Astrocyte (in vitro differentiated cells and primary cell): ENCODE measurements at regions not wholly inside any gene's neighbourhood (a gene's known extent, or its start where the extent isn't known, plus 50 kb on each side); places are given as distances from the start of the nearest gene placed in this dataset.

Experiments used
- DNase-seq: peaks from one replicate; pipeline ENCODE4 v3.0.0-alpha.2; 2010; ENCODE audit warnings: low read depth
- FAIRE-seq: peaks from 2 replicates; lab custom pipeline; 2011; peaks lifted over from hg19 to GRCh38; lab: Jason Lieb, UNC
- H2AFZ ChIP-seq: 2 replicates; pipeline ENCODE4 v1.6.0; 2012; ENCODE audit warnings: low read depth, low read length, inconsistent platforms
- H3K27ac ChIP-seq: 2 replicates; pipeline ENCODE4 v1.5.1; 2011; ENCODE audit warnings: low read depth, low read length, inconsistent platforms
- H3K27me3 ChIP-seq: 2 replicates; pipeline ENCODE4 v1.6.0; 2011; ENCODE audit warnings: low read length, inconsistent platforms; ENCODE audit not compliant: insufficient read depth
- H3K36me3 ChIP-seq: 2 replicates; pipeline ENCODE4 v1.5.1; 2011; ENCODE audit warnings: low read length, inconsistent platforms; ENCODE audit not compliant: insufficient read depth
- H3K4me1 ChIP-seq: 2 replicates; pipeline ENCODE4 v1.5.1; 2011; ENCODE audit warnings: low read length, inconsistent platforms; ENCODE audit not compliant: insufficient read depth
- H3K4me2 ChIP-seq: 2 replicates; pipeline ENCODE4 v1.6.0; 2012; ENCODE audit warnings: low read length, inconsistent platforms
- H3K4me3 ChIP-seq: 2 replicates; pipeline ENCODE4 v1.5.1; 2011; ENCODE audit warnings: low read depth, mild to moderate bottlenecking, low read length, inconsistent platforms; ENCODE audit not compliant: insufficient read depth
- H3K79me2 ChIP-seq: 2 replicates; pipeline ENCODE4 v1.6.0; 2012; ENCODE audit warnings: mild to moderate bottlenecking, low read length, inconsistent platforms; ENCODE audit not compliant: insufficient read depth
- H3K9ac ChIP-seq: 2 replicates; pipeline ENCODE4 v1.6.0; 2012; ENCODE audit warnings: mild to moderate bottlenecking, low read length, inconsistent platforms
- H3K9me3 ChIP-seq: 2 replicates; pipeline ENCODE4 v1.5.1; 2012; ENCODE audit warnings: low read depth, mild to moderate bottlenecking, low read length, inconsistent platforms; ENCODE audit not compliant: insufficient read depth
- H4K20me1 ChIP-seq: 2 replicates; pipeline ENCODE4 v1.6.0; 2012; ENCODE audit warnings: low read length, inconsistent platforms; ENCODE audit not compliant: insufficient read depth
- H3K27ac Mint-ChIP-seq: one replicate; pipeline ENCODE4 v1.8.0; 2021; ENCODE audit warnings: mild to moderate bottlenecking, mixed read lengths; ENCODE audit not compliant: unreplicated experiment
- H3K27me3 Mint-ChIP-seq: one replicate; pipeline ENCODE4 v1.8.0; 2021; ENCODE audit warnings: low read depth, mixed read lengths; ENCODE audit not compliant: unreplicated experiment
- H3K36me3 Mint-ChIP-seq: one replicate; pipeline ENCODE4 v1.8.0; 2021; ENCODE audit warnings: low read depth, mixed read lengths; ENCODE audit not compliant: unreplicated experiment
- H3K4me1 Mint-ChIP-seq: one replicate; pipeline ENCODE4 v1.8.0; 2021; ENCODE audit warnings: low read depth, mixed read lengths; ENCODE audit not compliant: unreplicated experiment
- H3K4me3 Mint-ChIP-seq: one replicate; pipeline ENCODE4 v1.8.0; 2021; ENCODE audit warnings: mild to moderate bottlenecking, moderate library complexity, mixed read lengths; ENCODE audit not compliant: unreplicated experiment
- H3K9me3 Mint-ChIP-seq: one replicate; pipeline ENCODE4 v1.8.0; 2021; ENCODE audit warnings: mild to moderate bottlenecking, mixed read lengths; ENCODE audit not compliant: unreplicated experiment
- CTCF ChIP-seq: IDR thresholded peaks from 2 replicates; pipeline ENCODE4 v1.5.1; 2011; ENCODE audit warnings: low read depth, mild to moderate bottlenecking, inconsistent platforms, low read length, moderate library complexity; ENCODE audit not compliant: insufficient read depth
- EZH2 ChIP-seq: IDR thresholded peaks from 2 replicates; pipeline ENCODE4 v1.6.1; 2012; ENCODE audit warnings: mild to moderate bottlenecking, low read length, inconsistent platforms; ENCODE audit not compliant: insufficient read depth

- Mint-ChIP-seq H3K4me1 (no peaks in the 10 kb centered on the region), H3K27me3 (no peaks in the 10 kb centered on the region), H3K4me3 (no peak overlapping the region), H3K27ac (no peak overlapping the region), H3K36me3 (peaks cover 3% of the 10 kb centered on the region), H3K9me3 (peaks cover 21% of the 10 kb centered on the region)
- TF ChIP-seq CTCF (no peak), EZH2 (no peak)
- H3K27me3 ChIP-seq = no peaks in the 10 kb centered on the region
- H3K4me3 ChIP-seq = no peak overlapping the region
- H3K36me3 ChIP-seq = no peaks in the 10 kb centered on the region
- no peak overlapping the region for H3K9ac ChIP-seq
- no peak overlapping the region for H3K27ac ChIP-seq
- H4K20me1 ChIP-seq = no peaks in the 10 kb centered on the region
- H2AFZ ChIP-seq = no peak overlapping the region
- FAIRE-seq (no peak), DNase-seq (no peak)
- no peaks in the 10 kb centered on the region for H3K4me1 ChIP-seq
- peaks cover 3% of the 10 kb centered on the region for H3K9me3 ChIP-seq
- no peaks in the 10 kb centered on the region for H3K79me2 ChIP-seq
- H3K4me2 ChIP-seq = no peak overlapping the region
Observed at GRCh38 chr18:78913395-78913794, 66.2 kb upstream of the SALL3 start.

DNA sequence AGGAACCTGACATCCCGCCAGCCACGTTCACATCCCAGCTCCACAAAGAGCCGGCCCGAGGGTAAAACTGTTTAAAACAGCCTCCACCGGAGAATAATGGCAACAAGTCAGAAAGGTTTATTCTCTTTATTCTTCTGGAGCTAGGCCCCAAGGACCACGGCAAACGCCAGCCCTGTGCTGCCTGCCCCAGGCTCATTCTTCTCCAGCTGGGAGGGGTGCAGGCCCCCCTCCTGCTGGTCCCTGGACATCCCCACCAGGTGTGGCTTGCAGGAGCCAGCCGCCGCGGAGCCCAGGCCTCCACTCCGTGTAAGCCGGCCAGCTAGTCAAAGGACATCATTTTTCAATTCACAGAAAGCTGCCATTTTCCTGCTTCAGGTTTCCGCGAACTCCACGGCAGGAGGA lies 65.8 kb upstream of the SALL3 start:
- H3K9ac ChIP-seq = no peak overlapping the region
- no peak overlapping the region for H3K27ac Mint-ChIP-seq
- no peak overlapping the region for H2AFZ ChIP-seq
- no peak overlapping the region for H3K4me2 ChIP-seq
- no peaks in the 10 kb centered on the region for H4K20me1 ChIP-seq
- FAIRE-seq (no peak), DNase-seq (no peak)
- H3K36me3 Mint-ChIP-seq = peaks cover 3% of the 10 kb centered on the region
- no peaks in the 10 kb centered on the region for H3K4me1 Mint-ChIP-seq
- no peak overlapping the region for H3K27ac ChIP-seq
- H3K27me3 ChIP-seq = no peaks in the 10 kb centered on the region
- no peak for TF ChIP-seq CTCF
- TF ChIP-seq EZH2 = no peak
- H3K79me2 ChIP-seq = no peaks in the 10 kb centered on the region
- no peak overlapping the region for H3K4me3 ChIP-seq
- no peaks in the 10 kb centered on the region for H3K36me3 ChIP-seq
- H3K4me3 Mint-ChIP-seq = no peak overlapping the region
- H3K4me1 ChIP-seq = no peaks in the 10 kb centered on the region
- H3K9me3 Mint-ChIP-seq = peaks cover 21% of the 10 kb centered on the region
- no peaks in the 10 kb centered on the region for H3K27me3 Mint-ChIP-seq
- peaks cover 3% of the 10 kb centered on the region for H3K9me3 ChIP-seq

DNA sequence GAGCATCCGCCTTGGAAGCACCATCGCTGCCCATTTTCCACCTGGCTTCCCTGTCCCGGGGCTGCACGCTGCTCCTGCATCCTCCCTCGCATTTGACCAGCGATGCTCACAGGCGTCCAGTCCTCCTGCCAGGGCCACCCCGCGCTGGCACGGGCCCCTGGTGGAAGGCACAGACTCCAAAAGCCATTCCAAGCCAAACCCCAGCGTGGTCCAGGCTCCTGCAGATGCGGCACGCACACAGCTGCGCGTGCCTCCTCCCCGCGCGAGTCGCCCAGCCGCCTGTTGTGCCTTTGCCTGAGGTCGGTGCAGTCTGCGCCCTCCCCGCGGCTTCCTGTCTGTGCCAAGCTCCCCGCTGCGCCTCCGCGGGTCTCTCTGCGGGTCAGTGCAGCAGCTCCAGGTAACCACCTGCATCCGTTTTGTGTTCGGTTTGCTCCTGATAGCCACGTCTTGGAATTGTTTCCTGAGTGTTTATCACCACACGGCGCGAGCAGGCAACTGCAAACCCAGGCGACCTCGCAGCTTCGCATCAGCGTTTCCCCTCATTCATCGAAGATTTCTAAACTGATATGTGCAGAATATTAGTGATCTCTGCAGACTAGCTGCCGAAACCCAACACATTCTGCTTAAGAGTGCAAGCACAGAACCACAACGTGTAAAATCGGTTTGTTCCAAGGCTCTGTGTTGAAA lies 65.2 kb upstream of the SALL3 start:
- Histone ChIP-seq H3K4me2 (no peak overlapping the region), H3K9me3 (peaks cover 3% of the 10 kb centered on the region), H3K4me3 (no peak overlapping the region), H3K9ac (no peak overlapping the region), H3K36me3 (no peaks in the 10 kb centered on the region), H4K20me1 (no peaks in the 10 kb centered on the region), H3K79me2 (no peaks in the 10 kb centered on the region), H3K27ac (no peak overlapping the region), H3K27me3 (no peaks in the 10 kb centered on the region), H3K4me1 (no peaks in the 10 kb centered on the region), H2AFZ (no peak overlapping the region)
- Mint-ChIP-seq H3K4me3 (no peak overlapping the region), H3K27ac (no peak overlapping the region), H3K36me3 (peaks cover 3% of the 10 kb centered on the region), H3K9me3 (peaks cover 21% of the 10 kb centered on the region), H3K27me3 (no peaks in the 10 kb centered on the region), H3K4me1 (no peaks in the 10 kb centered on the region)
- FAIRE-seq (no peak), DNase-seq (no peak)
- no peak for TF ChIP-seq CTCF
- TF ChIP-seq EZH2 = no peak
